Amygdala (tissue), 56 donors: ENCODE measurements at regions not wholly inside any gene's neighbourhood (a gene's known extent, or its start where the extent isn't known, plus 50 kb on each side); places are given as distances from the start of the nearest gene placed in this dataset.
"Not testable (repeated sequence)": the region's sequence is repeated elsewhere in the genome, so short reads cannot be mapped to it uniquely, and the experiment has no call there.

ENCODE experiments used
- DNase-seq, 56 donors: peaks; one replicate each; lab custom pipeline; 2025; lab: John Stamatoyannopoulos, UW

DNA sequence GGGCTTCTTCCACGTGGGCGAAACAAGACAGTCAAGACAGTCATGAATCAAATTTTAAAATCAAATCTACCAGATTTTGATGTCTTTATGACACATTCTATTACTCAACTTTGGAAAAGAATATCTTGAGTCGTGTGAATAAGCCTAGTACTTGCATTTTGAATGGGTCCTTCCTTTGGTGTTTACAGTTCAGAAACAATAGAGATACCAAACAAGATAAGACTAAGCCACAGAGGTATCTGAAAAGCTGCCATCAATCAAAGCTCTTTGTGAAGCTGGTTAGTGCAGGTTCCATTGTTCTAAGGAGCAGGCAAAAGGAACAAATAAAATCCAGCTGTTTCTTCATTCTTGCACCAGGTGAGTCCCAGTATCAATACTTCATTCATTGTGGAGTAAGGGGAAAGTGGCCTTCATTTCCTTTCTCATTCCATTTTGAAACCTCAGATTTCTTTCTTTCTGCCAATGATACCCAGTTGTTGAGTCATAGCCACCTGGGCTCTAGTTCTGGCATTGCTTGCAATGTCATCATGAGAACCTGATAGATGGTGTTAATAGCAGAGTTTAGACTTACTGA, 151.7 kb upstream of the L3MBTL4 start:
- DNase-seq: no peak

DNA sequence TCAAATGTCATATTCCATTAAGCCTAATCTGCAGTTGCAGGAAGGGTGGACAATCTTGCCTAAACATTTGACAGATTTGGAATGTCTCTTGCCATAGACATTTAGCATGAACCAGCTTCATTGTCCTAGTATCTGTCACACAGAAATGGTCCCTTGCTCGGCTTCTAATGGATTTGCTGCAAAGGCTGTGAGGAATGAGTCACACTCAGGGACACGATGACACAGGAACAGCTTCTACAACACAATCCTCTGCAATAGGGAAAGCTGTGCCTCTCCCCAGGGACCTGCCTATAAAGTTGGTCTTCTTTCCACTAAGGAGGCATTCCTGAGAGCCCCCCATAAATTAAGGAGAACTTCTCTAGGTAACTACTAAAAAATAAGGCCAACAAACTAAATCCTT, 155.1 kb upstream of the L3MBTL4 start:
- DNase-seq: no peak

DNA sequence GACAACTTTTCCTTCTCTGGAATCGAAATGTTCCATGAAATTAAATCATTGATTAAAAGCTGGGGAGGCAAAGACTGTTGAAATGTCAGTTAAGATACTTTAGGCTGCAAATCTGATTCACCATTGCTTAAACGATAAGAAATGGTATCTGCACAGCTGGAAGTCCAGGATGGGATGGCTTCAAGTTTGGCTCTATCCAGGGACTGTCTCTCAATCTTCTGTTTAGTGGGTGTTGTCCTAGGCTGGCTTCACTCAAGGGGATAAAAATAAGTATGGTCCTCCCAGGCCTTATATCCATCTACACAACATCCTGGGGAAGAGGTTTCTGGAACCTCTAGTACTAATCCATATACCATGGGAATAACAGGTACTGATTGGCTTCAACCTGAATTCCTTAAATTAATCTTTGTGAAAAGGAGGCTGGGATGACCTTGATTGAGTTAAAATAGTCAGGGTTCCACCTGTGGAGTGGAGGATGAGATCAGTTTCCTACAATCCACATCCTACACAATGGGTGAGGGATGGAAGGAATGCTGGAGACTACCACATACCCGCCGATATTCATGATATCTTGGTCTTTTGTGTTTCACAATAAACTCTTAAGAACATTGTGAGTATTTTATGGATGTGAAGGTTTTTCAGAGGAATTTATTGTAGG, 156.0 kb upstream of the L3MBTL4 start:
- no peak for DNase-seq

DNA sequence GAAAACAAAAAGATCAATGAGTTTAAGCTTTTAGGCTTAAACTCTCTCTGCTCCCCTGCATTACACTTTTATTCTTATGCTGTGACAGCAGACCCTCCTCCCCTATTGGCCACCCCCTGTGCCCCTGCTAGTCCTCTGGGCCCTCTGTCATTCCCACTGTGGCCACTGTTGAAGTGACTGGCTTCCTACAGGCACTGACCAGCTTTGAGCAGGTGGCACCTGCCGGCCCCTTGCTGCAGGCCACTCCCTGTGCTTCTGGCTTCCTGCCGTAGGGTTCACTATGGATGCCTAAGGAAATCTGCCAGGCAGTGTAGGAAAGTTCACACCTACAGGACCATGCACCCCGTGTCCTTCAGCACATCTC, 156.5 kb upstream of the L3MBTL4 start:
- DNase-seq: no peak

DNA sequence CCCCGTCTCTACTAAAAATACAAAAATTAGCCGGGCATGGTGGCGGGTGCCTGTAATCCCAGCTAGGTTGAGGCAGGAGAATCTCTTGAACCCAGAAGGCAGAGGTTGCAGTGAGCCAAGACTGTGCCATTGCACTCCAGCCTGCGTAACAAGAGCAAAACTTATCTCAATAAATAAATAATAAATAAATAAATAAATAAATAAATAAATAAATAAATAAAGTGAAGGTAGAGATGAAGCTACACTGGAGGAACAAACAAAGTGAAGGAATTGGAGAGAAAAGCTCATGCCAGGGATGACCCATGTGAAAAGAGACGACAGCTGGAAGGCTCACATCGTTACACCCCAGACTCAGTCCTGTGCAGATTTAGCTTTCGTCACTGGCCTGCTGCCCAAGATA, 157.3 kb upstream of the ARHGAP28 start:
- not testable (repeated sequence) for DNase-seq

DNA sequence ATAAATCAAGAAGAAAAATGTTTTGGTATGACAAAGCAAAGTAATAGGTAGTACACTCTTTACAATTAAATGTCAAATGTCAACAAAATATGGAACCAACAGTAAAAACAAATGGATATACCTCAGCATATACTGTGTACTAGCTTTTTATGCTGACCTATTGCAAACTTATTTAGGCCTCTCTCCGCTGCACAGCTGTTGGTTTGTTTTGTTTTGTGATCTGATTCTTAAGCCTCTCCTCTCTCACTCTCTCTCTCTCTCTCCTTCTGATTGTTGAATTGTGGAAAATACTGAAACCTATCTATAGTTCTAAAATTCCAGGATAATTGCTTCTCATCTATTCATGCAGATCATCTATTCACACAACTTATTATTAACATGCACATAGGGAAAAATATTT, 154.9 kb upstream of the ARHGAP28 start:
- DNase-seq: no peak

DNA sequence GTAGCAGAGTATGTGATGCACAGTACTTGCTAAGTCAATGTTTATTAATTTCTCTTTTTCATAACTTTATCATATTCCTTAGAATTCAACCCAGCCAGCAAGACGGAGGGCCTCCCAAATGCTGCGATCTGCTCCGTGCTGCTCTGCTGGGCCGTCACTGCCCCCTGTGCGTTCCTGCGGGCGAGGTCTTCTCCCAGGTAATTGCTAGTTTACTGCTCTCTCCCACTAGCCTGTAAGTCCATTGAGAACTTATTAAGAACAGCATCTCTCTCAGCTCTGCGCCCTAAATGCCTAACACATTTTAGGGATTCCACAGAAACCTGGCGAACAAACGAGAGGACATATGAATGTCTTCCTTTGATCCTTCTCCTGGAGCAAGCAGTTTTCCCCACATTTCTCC, 153.6 kb upstream of the ARHGAP28 start:
- no peak for DNase-seq

DNA sequence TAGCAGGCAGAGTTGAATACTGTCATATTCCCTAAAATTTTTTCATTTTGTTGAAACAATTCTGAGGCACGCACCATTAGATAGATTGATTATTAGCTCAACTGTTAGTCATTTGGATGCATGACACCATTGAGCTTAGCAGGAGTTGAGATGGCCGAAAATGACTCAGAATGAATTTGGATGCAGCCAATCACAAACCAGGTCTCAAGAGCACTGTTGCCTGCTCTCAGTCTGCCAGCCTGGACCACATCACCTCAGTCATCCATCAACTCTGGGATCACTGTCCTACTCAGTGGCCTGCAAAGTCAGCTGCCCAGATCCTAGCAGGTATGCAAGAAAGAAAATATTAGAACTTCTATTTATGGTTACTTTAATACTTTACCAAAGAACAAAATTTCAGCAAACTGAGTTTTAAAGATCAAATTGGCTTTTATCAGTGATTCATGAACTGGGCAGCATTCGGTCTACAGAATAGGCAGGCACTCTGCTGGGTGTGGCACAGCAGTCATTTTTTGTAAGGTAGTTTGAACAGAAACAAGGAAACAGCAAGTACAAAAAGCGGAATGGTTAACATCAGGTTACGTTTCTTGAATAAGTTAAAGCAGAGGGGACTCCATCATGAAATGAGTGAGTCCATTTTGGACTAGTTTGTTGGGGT, 152.7 kb upstream of the ARHGAP28 start:
- no peak for DNase-seq

DNA sequence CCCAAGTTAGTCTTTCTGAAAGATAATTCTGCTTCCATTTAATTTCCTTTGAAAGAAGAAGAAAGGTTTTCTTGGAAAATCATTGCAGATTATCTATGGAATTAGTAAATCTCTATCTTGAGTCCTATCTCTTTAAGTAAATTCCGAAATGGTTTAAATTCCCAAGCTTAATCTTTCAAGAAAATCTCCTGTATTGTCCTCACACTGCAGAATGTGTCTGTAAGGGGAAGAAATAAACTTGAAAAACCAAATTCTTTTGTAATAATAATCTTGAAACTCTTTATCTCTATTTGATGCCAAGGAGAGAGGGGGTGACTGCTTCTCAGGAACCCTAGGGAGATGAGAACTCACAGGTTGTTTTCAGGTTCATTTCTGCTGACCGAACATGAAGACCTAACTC, 150.8 kb upstream of the ARHGAP28 start:
- no peak for DNase-seq

DNA sequence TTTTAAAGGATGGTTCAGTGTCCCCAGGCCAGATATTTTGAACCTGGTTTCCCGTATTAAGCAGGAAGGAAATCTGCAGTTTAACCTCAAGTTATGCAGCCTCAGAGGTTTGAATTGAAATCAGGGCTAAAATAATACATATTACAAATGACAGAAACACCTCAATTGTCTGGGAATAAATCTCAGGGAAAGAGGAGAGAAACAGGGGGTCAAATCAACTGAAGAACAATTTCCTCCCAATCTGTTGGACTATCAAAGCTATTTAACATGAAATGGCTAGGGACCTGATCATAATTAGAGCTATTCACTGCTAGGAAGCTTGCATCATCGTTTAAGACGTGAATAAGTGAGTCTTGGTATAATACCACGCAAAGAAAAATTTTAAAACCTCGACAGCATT, 150.0 kb upstream of the ARHGAP28 start:
- DNase-seq: no peak

DNA sequence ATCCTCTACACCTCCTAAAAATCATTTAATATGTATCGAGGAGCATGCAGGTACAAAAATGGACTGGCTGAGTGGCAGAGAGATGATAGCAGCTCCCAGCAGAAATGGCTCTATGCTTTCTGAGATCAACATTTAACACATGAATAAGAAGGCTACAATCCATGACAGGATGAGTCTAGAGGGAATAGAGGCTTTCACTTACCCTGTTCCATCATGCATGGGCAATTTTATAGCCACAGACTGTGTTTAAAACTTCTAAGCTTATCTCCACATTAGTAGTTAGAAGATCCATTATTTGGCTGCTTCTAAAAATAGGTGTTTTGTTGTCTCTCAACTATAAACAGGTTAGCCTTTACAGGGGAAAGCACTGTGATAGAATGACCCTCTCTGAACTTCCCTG, 149.1 kb upstream of the ARHGAP28 start:
- no peak for DNase-seq

DNA sequence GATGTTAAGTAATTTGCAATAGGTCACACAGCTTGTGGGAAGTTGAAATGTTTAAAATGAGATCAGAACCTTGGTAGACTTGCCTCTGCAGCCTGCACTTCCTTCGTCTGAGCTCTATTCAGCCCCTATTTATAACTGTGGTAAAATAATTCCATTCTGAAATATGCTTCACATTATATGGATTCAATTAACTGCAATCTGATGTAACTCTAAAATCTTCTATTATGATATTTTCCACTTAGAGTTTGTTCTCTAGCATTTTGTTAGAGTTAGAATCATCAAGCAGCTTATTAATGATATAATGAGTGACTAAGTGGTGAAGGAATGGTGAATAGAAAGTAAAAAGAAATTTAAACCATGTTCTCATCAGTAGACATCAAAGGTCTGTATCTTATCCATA, 139.6 kb upstream of the ARHGAP28 start:
- DNase-seq: no peak

DNA sequence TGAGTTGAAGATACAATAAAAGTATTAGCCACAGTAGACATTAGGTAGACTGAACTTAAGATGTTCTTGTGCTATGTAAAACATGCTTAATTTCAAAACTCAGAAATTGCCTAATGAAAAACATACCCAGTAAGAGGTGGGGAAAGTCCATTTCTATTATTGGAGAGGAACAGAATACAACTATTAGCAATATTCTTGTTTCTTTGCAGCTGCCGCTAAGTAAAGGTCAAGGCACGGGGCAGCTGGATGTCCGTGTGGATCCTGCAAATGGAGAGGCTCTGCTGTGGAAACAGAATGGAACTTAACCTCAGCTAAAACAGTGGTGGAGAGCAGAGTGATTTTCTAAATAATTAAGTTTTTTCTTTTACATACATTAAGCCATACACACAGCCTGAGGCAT, 139.2 kb upstream of the ARHGAP28 start:
- DNase-seq: no peak

DNA sequence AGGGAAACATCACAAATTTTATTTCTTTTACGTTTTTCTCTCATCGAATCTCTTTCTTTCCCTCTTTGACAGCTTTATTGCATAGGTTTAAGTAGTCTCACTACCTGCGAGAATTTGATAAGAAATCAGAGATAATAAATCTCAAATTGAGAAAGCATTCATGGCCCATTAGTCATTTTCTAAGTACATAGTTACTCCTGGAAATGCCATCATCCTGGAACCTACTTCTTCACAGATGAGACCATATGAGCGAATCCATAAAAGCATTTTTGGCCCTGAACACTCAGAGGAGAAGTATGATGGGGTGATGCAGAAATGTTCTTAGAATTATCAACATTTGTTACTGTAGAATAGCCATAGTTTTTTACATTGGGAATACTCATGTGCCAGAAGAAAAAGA, 138.0 kb upstream of the ARHGAP28 start:
- no peak for DNase-seq

DNA sequence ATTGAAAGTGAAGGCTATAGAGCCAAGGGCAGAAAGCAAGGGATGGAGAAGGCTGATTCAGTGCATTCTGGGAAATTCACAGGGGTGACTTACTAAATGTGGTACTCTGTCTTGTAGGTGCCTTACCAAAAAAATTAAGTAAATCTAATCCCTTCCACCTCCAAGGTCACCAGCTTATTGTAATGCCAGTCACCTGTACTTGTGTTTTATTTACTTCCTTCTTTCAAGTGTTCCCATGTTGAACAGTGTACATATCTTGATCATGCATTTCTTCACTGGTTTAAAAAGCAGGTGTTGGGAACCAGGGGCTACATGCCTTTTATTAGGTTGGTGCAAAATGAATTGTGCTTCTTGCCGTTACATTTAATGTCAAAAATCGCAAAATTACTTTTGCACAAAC, 137.0 kb upstream of the ARHGAP28 start:
- no peak for DNase-seq

DNA sequence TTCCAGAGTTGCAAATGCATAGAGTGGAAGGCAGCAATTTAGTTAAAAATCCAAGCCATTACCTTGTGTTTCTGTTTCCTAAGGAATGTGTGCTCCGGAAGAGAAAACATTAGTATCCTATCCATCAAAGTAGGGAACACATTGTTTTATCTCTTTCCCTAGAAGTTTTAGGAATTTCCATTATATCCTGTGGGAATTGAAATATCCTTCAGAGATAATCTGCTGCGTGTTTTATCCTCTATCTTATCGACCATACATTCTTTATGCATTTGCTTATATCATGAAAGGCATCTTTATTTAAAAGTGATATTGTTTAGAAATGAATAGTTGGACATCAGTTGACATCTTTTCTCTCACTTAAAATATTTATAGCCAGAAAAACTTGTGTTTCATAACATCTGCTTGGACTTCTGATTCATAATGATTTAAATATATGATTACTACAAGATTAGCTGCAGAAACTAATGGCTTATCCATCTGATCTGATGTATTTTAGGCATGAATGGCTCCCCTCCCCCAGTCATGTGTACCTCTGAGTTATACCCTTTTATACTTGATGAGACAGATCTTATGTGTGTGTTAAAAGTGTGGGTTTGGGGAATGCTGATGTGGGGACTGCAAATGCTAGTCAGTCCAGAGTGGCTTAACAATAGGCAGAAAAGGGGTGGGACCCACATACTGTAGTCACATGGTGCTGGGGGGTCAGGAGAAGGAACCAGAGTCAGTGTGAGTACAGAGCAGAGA, 136.2 kb upstream of the ARHGAP28 start:
- DNase-seq: no peak

DNA sequence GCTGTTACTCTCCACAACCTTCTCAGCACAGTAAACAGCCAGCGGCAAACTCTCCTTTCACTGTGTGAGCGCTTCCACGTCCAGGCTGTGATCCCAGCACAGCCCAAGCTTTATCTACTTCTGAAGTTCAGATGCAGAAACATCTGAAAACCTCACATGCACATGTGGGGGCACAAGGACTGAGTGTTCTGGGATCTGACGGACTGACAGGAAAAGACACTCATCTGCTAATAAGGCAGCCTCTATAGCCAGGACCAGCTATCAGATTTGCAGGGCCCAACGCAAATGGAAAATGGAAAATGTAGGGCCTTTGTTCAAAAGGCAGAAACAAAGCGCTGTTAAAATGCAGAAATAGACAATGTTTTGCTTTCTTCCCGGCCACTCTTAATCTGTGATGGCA, 133.8 kb upstream of the ARHGAP28 start:
- peak in 22 of 56 donors; percentile 2 to 58 (median 20) for DNase-seq

DNA sequence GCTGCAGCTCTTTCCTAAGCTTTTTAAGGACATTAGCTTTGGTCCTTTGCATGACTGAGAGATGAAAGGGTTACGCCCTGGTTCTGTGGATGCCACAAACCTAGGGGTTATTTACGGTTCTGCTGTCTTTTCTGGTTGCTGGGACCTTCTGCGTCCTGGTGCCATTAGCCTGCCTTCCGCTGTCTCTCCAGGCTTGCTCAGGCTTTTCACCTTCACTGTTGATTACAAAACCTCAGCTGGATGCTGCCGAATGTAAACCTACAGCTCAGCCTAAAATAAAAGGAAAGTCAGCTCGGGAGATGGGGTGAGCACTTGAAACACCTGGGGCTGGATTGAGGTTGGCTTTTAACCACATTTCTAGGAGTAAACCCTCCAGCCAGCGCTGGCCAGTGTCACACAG, 130.9 kb upstream of the ARHGAP28 start:
- DNase-seq: no peak

DNA sequence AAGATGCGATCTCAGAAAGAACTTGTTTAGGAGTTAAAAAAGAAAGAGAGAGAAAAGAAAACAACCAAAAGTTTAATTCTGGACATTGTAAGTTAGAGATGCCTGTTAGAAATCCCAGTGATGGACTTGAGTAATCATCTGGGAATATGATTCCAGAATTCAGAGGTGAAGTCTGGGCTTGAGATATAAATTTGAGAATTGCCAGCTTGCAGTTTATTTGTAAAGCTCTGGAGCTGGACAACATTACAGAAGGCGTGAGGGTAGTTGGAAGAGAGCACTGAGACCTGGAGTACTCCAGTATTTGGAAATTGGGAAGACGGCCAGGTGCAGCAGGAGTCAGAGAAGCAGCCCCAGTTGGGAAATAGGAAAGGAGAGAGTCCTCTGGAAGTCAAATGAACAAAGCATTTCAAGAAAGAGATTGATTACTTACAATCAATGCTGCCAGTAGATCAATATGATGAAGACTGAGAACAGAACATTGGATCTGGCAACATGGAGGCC, 128.8 kb upstream of the ARHGAP28 start:
- no peak for DNase-seq

DNA sequence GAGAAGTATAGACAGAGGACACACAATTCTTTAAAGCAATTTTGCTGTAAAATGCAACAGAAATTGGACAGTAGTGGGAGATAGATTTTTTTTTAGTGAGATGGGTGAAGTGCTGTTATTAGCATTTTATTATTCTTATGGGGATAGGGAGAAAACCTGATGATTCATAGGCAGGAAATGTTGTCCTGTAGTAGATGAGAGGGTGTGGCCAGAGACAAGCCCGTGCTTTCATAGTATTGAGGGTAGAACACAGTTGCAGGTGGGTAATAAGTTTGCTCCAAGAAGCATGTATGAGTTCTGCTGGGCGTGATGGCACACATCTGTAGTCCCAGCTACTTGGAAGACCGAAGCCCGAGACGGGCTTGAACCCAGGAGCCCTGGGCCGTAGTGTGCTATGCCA, 128.3 kb upstream of the ARHGAP28 start:
- no peak for DNase-seq

DNA sequence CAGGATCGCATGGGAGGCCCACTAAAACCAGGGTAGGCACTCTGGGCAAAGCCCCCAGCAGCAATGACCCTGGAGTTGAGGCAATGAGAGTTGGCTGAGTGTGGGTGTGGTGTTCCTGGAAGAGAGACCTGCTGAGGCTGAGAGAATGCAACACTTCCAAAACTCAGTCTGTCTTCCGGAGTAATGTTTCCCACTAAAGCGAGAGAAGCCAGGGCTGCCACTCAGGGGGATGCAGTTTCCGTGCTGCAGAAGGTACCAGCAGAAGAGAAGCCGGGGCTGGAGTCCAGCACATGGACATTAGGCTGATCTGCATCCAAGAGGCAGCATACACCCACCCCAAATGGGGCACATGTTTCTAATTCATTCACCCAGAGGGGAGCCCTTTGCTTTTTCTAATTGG, 127.2 kb upstream of the ARHGAP28 start:
- no peak for DNase-seq

DNA sequence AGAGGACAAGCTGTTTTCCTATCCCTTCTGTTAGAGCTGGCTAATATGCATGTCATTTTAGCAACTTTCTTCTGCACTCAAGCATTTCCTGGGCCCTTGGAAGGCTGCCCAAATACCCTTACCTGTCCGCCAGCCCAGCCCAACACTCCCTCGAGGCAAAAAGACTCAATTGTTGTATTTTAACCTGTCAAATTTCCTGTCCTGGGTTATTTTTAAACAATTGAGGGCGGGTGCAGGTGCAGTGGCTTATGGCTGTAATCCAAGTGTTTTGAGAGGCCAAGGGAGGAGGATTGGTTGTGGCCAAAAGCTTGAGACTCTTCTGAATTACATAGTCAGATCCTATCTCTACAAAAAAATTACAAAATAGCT, 125.0 kb upstream of the ARHGAP28 start:
- DNase-seq: no peak
